GM12878 (cell line): ENCODE measurements at regions not wholly inside any gene's neighbourhood (a gene's known extent, or its start where the extent isn't known, plus 50 kb on each side); places are given as distances from the start of the nearest gene placed in this dataset.

Experiments used
- KLF5 ChIP-seq: fragments of 450-650 bp; IDR thresholded peaks from 2 replicates; pipeline ENCODE4 v1.6.1; 2014; ENCODE audit warnings: mild to moderate bottlenecking; ENCODE audit not compliant: partially characterized antibody
- NFYB ChIP-seq: IDR thresholded peaks from 2 replicates; pipeline ENCODE4 v1.6.1; 2011; ENCODE audit warnings: low read depth, mild to moderate bottlenecking, low read length, improper control_type of control experiment, moderate library complexity; ENCODE audit not compliant: insufficient read depth
- NR2C2 ChIP-seq: IDR thresholded peaks from 2 replicates; pipeline ENCODE4 v1.6.1; 2011; ENCODE audit warnings: borderline replicate concordance, low read depth; ENCODE audit not compliant: control insufficient read depth, insufficient read length
- REST ChIP-seq: IDR thresholded peaks from 2 replicates; pipeline ENCODE4 v1.6.1; 2012; ENCODE audit warnings: mild to moderate bottlenecking, low read depth, low read length
- SMAD1 ChIP-seq: fragments of 450-650 bp; IDR thresholded peaks from 2 replicates; pipeline ENCODE4 v1.6.1; 2018; ENCODE audit warnings: mild to moderate bottlenecking, low read depth; ENCODE audit not compliant: partially characterized antibody
- STAT1 ChIP-seq: fragments of 450-650 bp; conservative IDR thresholded peaks from 2 replicates; pipeline ENCODE4 v1.6.1; 2014; ENCODE audit warnings: antibody characterized with exemption, mild to moderate bottlenecking
- USF2 ChIP-seq: IDR thresholded peaks from 2 replicates; pipeline ENCODE4 v1.6.1; 2011; ENCODE audit warnings: low read depth, low read length, improper control_type of control experiment, borderline replicate concordance
- ZBTB4 ChIP-seq: fragments of 450-650 bp; formaldehyde crosslinking; IDR thresholded peaks from 2 replicates; pipeline ENCODE4 v1.4.0; 2022; ENCODE audit warnings: mild to moderate bottlenecking, moderate library complexity
- ZNF217 ChIP-seq: fragments of 450-650 bp; IDR thresholded peaks from 2 replicates; pipeline ENCODE4 v1.6.1; 2017; ENCODE audit warnings: antibody characterized with exemption, mild to moderate bottlenecking

GRCh38 chr10:77695186-77695585, 57.6 kb upstream of the KCNMA1 start (continued):
- no peak for TF ChIP-seq NFYB
- no peak for TF ChIP-seq STAT1
- TF ChIP-seq SMAD1: no peak
- TF ChIP-seq ZBTB4 (CRISPR knock-in tag): no peak
- no peak for TF ChIP-seq KLF5
- no peak for TF ChIP-seq REST
- no peak for TF ChIP-seq NR2C2
- no peak for TF ChIP-seq USF2
- no peak for TF ChIP-seq ZNF217
- TF ChIP-seq, all 136 proteins: peak for 0
